HCT116 (cell line): ENCODE measurements at regions not wholly inside any gene's neighbourhood (a gene's known extent, or its start where the extent isn't known, plus 50 kb on each side); places are given as distances from the start of the nearest gene placed in this dataset.

ENCODE experiments used
- ATAC-seq: fragments of 200-7000 bp; cut with Tn5 transposase; 2 replicates; pipeline ENCODE4 v1.9.1; 2020; ENCODE audit warnings: mild to moderate bottlenecking, moderate library complexity
- BruUV-seq: library from RNA; stranded (reverse); fragments of 400-500 nt; replicated peaks from 2 replicates; lab custom pipeline; 2021; lab: Mats Ljungman, UMichigan
- CTCF ChIA-PET: fragments of 300-600 bp; sonication (Branson Sonifier 250); formaldehyde crosslinking; loops from one replicate; lab custom pipeline; 2021; ENCODE audit warnings: antibody characterized with exemption; lab: Charles Lee
- POLR2A ChIA-PET: fragments of 300-600, 350-600 bp; sonication (Branson Sonifier 250); formaldehyde crosslinking; loops from one replicate; lab custom pipeline; 2021; ENCODE audit warnings: antibody characterized with exemption; lab: Charles Lee
- RAD21 ChIA-PET, 2 experiments: fragments of 300-600 bp; sonication (Branson Sonifier 250); formaldehyde crosslinking; loops; one replicate each; lab custom pipeline; 2023; ENCODE audit warnings: low total read pairs in 2 of 2; ENCODE audit not compliant: uncharacterized antibody in 2 of 2, unreplicated experiment in 2 of 2, low non-redundant PET in 1 of 2; lab: Charles Lee
- DNase-seq: peaks from one replicate; pipeline ENCODE4 v3.0.0-alpha.2; 2010; ENCODE audit warnings: low read depth, low spot score
- H2AFZ ChIP-seq: fragments of 200-600 bp; shearing (Covaris generic), sonication (generic); 2 replicates; pipeline ENCODE4 v1.6.1; 2017; ENCODE audit warnings: low read depth, mixed run types, mixed read lengths, antibody characterized with exemption, low read length; ENCODE audit not compliant: poor library complexity, severe bottlenecking
- H3K27ac ChIP-seq: 2 replicates; pipeline ENCODE4 v1.5.1; 2012; ENCODE audit warnings: low read depth, low read length
- H3K27me3 ChIP-seq: fragments of 200-600 bp; sonication (generic); 2 replicates; pipeline ENCODE4 v1.6.1; 2016; ENCODE audit warnings: mixed run types, low read length, mixed read lengths; ENCODE audit not compliant: insufficient read depth
- H3K36me3 ChIP-seq, 2 experiments: fragments of 200-500 bp in 1 of 2; fragments of 200-600 bp in 1 of 2; sonication (Bioruptor generic) in 1 of 2; sonication (generic) in 1 of 2; 2 replicates each; pipeline versions ENCODE4 v1.5.1 to v1.6.1; 2014 to 2016; ENCODE audit warnings: low read length in 2 of 2, inconsistent platforms in 1 of 2, mixed read lengths in 1 of 2, mixed run types in 1 of 2; ENCODE audit not compliant: insufficient read depth in 2 of 2, control insufficient read depth in 1 of 2
- H3K4me1 ChIP-seq, 2 experiments: fragments of 200-600 bp in 1 of 2; sonication (generic) in 1 of 2; 2 replicates each; pipeline versions ENCODE4 v1.5.1 to v1.6.1; 2012 to 2017; ENCODE audit warnings: low read length in 2 of 2, inconsistent platforms in 1 of 2, mild to moderate bottlenecking in 1 of 2, mixed read lengths in 1 of 2, mixed run types in 1 of 2, moderate library complexity in 1 of 2; ENCODE audit not compliant: insufficient read depth in 2 of 2, control insufficient read depth in 1 of 2
- H3K4me2 ChIP-seq: fragments of 200-600 bp; sonication (generic); 2 replicates; pipeline ENCODE4 v1.6.1; 2017; ENCODE audit warnings: mixed run types, low read length, mixed read lengths
- H3K4me3 ChIP-seq, 2 experiments: fragments of 200-600 bp in 1 of 2; sonication (generic) in 1 of 2; replicated peaks in 1 of 2; 2 replicates each; pipeline ENCODE4 v1.5.1; 2011 to 2016; ENCODE audit warnings: low read length in 2 of 2, control low read depth in 1 of 2, low read depth in 1 of 2, mild to moderate bottlenecking in 1 of 2, mixed read lengths in 1 of 2, mixed run types in 1 of 2
- H3K79me2 ChIP-seq: fragments of 200-600 bp; sonication (generic); 2 replicates; pipeline ENCODE4 v1.6.1; 2017; ENCODE audit warnings: mild to moderate bottlenecking, mixed run types, low read length, moderate library complexity, mixed read lengths; ENCODE audit not compliant: insufficient read depth
- H3K9ac ChIP-seq: fragments of 200-600 bp; sonication (generic); 2 replicates; pipeline ENCODE4 v1.6.1; 2016; ENCODE audit warnings: low read length, mixed read lengths
- H3K9me2 ChIP-seq: fragments of 200-600 bp; sonication (generic), shearing (Covaris generic); 2 replicates; pipeline ENCODE4 v1.6.1; 2017; ENCODE audit warnings: mixed run types, mild to moderate bottlenecking, moderate library complexity; ENCODE audit not compliant: insufficient read depth
- H3K9me3 ChIP-seq, 2 experiments: fragments of 200-500 bp in 1 of 2; fragments of 200-600 bp in 1 of 2; sonication (Bioruptor generic) in 1 of 2; sonication (generic) in 1 of 2; 2 replicates each; pipeline ENCODE4 v1.6.1; 2014 to 2017; ENCODE audit warnings: low read length in 2 of 2, mixed read lengths in 2 of 2, inconsistent platforms in 1 of 2, low read depth in 1 of 2, mild to moderate bottlenecking in 1 of 2, mixed run types in 1 of 2, moderate library complexity in 1 of 2; ENCODE audit not compliant: control insufficient read depth in 1 of 2, insufficient read depth in 1 of 2
- H4K20me1 ChIP-seq: fragments of 200-600 bp; sonication (generic), shearing (Covaris generic); 2 replicates; pipeline ENCODE4 v1.6.1; 2017; ENCODE audit warnings: mixed run types, mild to moderate bottlenecking, moderate library complexity; ENCODE audit not compliant: insufficient read depth
- ATF3 ChIP-seq: IDR thresholded peaks from 2 replicates; pipeline ENCODE4 v1.6.1; 2012
- CEBPB ChIP-seq: IDR thresholded peaks from 2 replicates; pipeline ENCODE4 v1.6.1; 2012; ENCODE audit warnings: low read depth
- EGR1 ChIP-seq: IDR thresholded peaks from 2 replicates; pipeline ENCODE4 v1.6.1; 2012; ENCODE audit warnings: low read depth
- ELF1 ChIP-seq: IDR thresholded peaks from 2 replicates; pipeline ENCODE4 v1.6.1; 2012; ENCODE audit warnings: low read depth, borderline replicate concordance
- EZH2 ChIP-seq: fragments of 200-600 bp; sonication (generic); IDR thresholded peaks from 2 replicates; pipeline ENCODE4 v1.6.1; 2017; ENCODE audit warnings: antibody characterized with exemption, mixed run types
- EZH2phosphoT487 ChIP-seq: fragments of 200-600 bp; IDR thresholded peaks from 2 replicates; pipeline ENCODE4 v1.6.1; 2018; ENCODE audit warnings: antibody characterized with exemption, borderline replicate concordance
- JUND ChIP-seq: IDR thresholded peaks from 2 replicates; pipeline ENCODE4 v1.6.1; 2012
- MAX ChIP-seq: IDR thresholded peaks from 2 replicates; pipeline ENCODE4 v1.6.1; 2012
- POLR2A ChIP-seq: IDR thresholded peaks from 2 replicates; pipeline ENCODE4 v1.7.0; 2011; ENCODE audit warnings: borderline replicate concordance; ENCODE audit not compliant: insufficient read depth, insufficient read length; ENCODE audit errors: extremely low read depth
- REST ChIP-seq: IDR thresholded peaks from 2 replicates; pipeline ENCODE4 v1.6.1; 2012; ENCODE audit warnings: low read depth
- SP1 ChIP-seq: IDR thresholded peaks from 2 replicates; pipeline ENCODE4 v1.6.1; 2012; ENCODE audit warnings: low read depth
- SRF ChIP-seq: IDR thresholded peaks from 2 replicates; pipeline ENCODE4 v1.6.1; 2012; ENCODE audit warnings: low read depth
- TCF7L2 ChIP-seq: IDR thresholded peaks from 2 replicates; pipeline ENCODE4 v1.7.0; 2011; ENCODE audit warnings: borderline replicate concordance, inconsistent platforms; ENCODE audit not compliant: insufficient read depth, insufficient read length; ENCODE audit errors: extremely low read depth
- ZBTB33 ChIP-seq: IDR thresholded peaks from 2 replicates; pipeline ENCODE4 v1.6.1; 2011; ENCODE audit warnings: mild to moderate bottlenecking, low read length, moderate library complexity; ENCODE audit not compliant: insufficient replicate concordance; ENCODE audit errors: extremely low read depth
- ZFX ChIP-seq: fragments of 450-650 bp; IDR thresholded peaks from 2 replicates; pipeline ENCODE4 v1.6.1; 2017
- intact Hi-C: fragments of 100-400 bp; cut with micrococcal nuclease; formaldehyde crosslinking; loops from 2 replicates; pipeline ENCODE4 v1.10.0; 2022

- CTCF ChIA-PET, result no interaction called here
- DNase-seq, result no peak
- Histone ChIP-seq H3K27me3 (no peaks in the 10 kb centered on the region), H3K36me3 (no peaks in the 10 kb centered on the region), H3K4me1 (no peaks in the 10 kb centered on the region), H3K9me3 (no peaks in the 10 kb centered on the region), H3K27ac (no peak overlapping the region), H2AFZ (no peak overlapping the region), H3K79me2 (no peaks in the 10 kb centered on the region), H3K9me2 (no peaks in the 10 kb centered on the region), H4K20me1 (no peaks in the 10 kb centered on the region), H3K9ac (no peak overlapping the region), H3K4me2 (no peak overlapping the region), H3K4me3 (no peak overlapping the region)
- RAD21 ChIA-PET, result no interaction called here
- TF ChIP-seq EZH2, result no peak
- no peak for TF ChIP-seq TCF7L2
- TF ChIP-seq REST, result no peak
- no peak for TF ChIP-seq EGR1
- TF ChIP-seq ATF3, result no peak
- TF ChIP-seq MAX, result no peak
- no peak for TF ChIP-seq ELF1
- no peak for TF ChIP-seq SP1
- no peak for TF ChIP-seq ZBTB33
- no peak for TF ChIP-seq SRF
- TF ChIP-seq ZFX, result no peak
- no peak for TF ChIP-seq EZH2phosphoT487
- TF ChIP-seq CEBPB, result no peak
- no peak for TF ChIP-seq JUND
- TF ChIP-seq POLR2A, result no peak
- POLR2A ChIA-PET, result no interaction called here
- no TSS peak for BruUV-seq
- no peak for ATAC-seq
- intact Hi-C loops, result no loop called here
Observed at GRCh38 chr6:140729521-140729920, 1355.1 kb upstream of the CITED2 start.
